PC-3 (cell line): ENCODE measurements at regions not wholly inside any gene's neighbourhood (a gene's known extent, or its start where the extent isn't known, plus 50 kb on each side); places are given as distances from the start of the nearest gene placed in this dataset.
"Not testable (repeated sequence)": the region's sequence is repeated elsewhere in the genome, so short reads cannot be mapped to it uniquely, and the experiment has no call there.

ENCODE experiments used
- ATAC-seq: fragments of 200-7000 bp; cut with Tn5 transposase; 2 replicates; pipeline ENCODE4 v1.9.1; 2020; ENCODE audit warnings: mild to moderate bottlenecking, moderate library complexity
- BruUV-seq: library from RNA; stranded (reverse); fragments of 400-500 nt; replicated peaks from 2 replicates; lab custom pipeline; 2021; lab: Mats Ljungman, UMichigan
- CTCF ChIA-PET: fragments of 300-600 bp; sonication (Branson Sonifier 250); formaldehyde crosslinking; loops from one replicate; lab custom pipeline; 2022; ENCODE audit warnings: antibody characterized with exemption; lab: Charles Lee
- POLR2A ChIA-PET: fragments of 300-600 bp; sonication (Branson Sonifier 250); formaldehyde crosslinking; loops from one replicate; lab custom pipeline; 2022; ENCODE audit warnings: antibody characterized with exemption; ENCODE audit not compliant: unreplicated experiment; lab: Charles Lee
- DNase-seq: peaks from one replicate; pipeline ENCODE4 v3.0.0-alpha.2; 2015
- H2AFZ ChIP-seq: fragments of 300-600 bp; sonication (generic); 2 replicates; pipeline ENCODE4 v1.6.0; 2016; ENCODE audit warnings: antibody characterized with exemption, low read length
- H3F3A ChIP-seq: fragments of 300-600 bp; sonication (generic); one replicate; pipeline ENCODE4 v1.6.0; 2017; ENCODE audit warnings: antibody characterized with exemption, low read length, control low read depth, mild to moderate bottlenecking; ENCODE audit not compliant: unreplicated experiment
- H3K27ac ChIP-seq: fragments of 300-600 bp; sonication (generic); 2 replicates; pipeline ENCODE4 v1.5.1; 2016; ENCODE audit warnings: mild to moderate bottlenecking, low read length
- H3K27me3 ChIP-seq: fragments of 300-600 bp; sonication (generic); 2 replicates; pipeline ENCODE4 v1.6.1; 2016; ENCODE audit warnings: low read length, mixed read lengths
- H3K36me3 ChIP-seq: fragments of 300-600 bp; sonication (generic); 2 replicates; pipeline ENCODE4 v1.6.1; 2016; ENCODE audit warnings: low read depth, mixed run types, low read length, mixed read lengths
- H3K4me1 ChIP-seq: fragments of 300-600 bp; sonication (generic); 2 replicates; pipeline ENCODE4 v1.5.1; 2016; ENCODE audit warnings: low read length; ENCODE audit not compliant: insufficient read depth
- H3K4me2 ChIP-seq: fragments of 300-600 bp; sonication (generic); 2 replicates; pipeline ENCODE4 v1.6.0; 2016; ENCODE audit warnings: low read length
- H3K4me3 ChIP-seq: fragments of 300-600 bp; sonication (generic); 2 replicates; pipeline ENCODE4 v1.5.1; 2016; ENCODE audit warnings: mild to moderate bottlenecking, low read length, mixed read lengths
- H3K79me2 ChIP-seq: fragments of 300-600 bp; sonication (generic); 2 replicates; pipeline ENCODE4 v1.6.1; 2017; ENCODE audit warnings: low read length, mixed read lengths
- H3K9ac ChIP-seq: fragments of 300-600 bp; sonication (generic); 2 replicates; pipeline ENCODE4 v1.6.0; 2016; ENCODE audit warnings: mild to moderate bottlenecking, low read length
- H3K9me2 ChIP-seq: fragments of 300-600 bp; sonication (generic); replicated peaks from 2 replicates; pipeline ENCODE4 v1.6.1; 2016; ENCODE audit warnings: mixed run types, low read length, mixed read lengths
- H3K9me3 ChIP-seq: fragments of 300-600 bp; sonication (generic); 2 replicates; pipeline ENCODE4 v1.6.1; 2016; ENCODE audit warnings: low read length, mixed read lengths
- H4K20me1 ChIP-seq: fragments of 300-600 bp; sonication (generic); 2 replicates; pipeline ENCODE4 v1.6.1; 2016; ENCODE audit warnings: low read length, mixed read lengths
- CTCF ChIP-seq: fragments of 300-600 bp; sonication (generic); conservative IDR thresholded peaks from 2 replicates; pipeline ENCODE4 v1.5.1; 2017; ENCODE audit warnings: antibody characterized with exemption, low read depth, mild to moderate bottlenecking, low read length
- EZH2 ChIP-seq: fragments of 300-600 bp; sonication (generic); IDR thresholded peaks from one replicate; pipeline ENCODE4 v1.6.1; 2017; ENCODE audit warnings: antibody characterized with exemption, mild to moderate bottlenecking, low read length; ENCODE audit not compliant: unreplicated experiment
- EZH2phosphoT487 ChIP-seq: fragments of 300-600 bp; sonication (generic); IDR thresholded peaks from 2 replicates; pipeline ENCODE4 v1.6.1; 2018; ENCODE audit warnings: mild to moderate bottlenecking, antibody characterized with exemption, low read length, borderline replicate concordance
- intact Hi-C: fragments of 100-400 bp; cut with micrococcal nuclease; formaldehyde crosslinking; loops from 2 replicates; pipeline ENCODE4 v1.9.0; 2023

- H3K27ac ChIP-seq = no peak overlapping the region
- ATAC-seq = peak; percentile 54
- peak overlapping the region; percentile 39; the same call in 1 of the 2 replicates for H3K4me2 ChIP-seq
- no peak overlapping the region for H3K9ac ChIP-seq
- peak; percentile 4 for DNase-seq
- intact Hi-C loops = no loop called here
- no peaks in the 10 kb centered on the region for H3K27me3 ChIP-seq
- TF ChIP-seq EZH2phosphoT487 = no peak
- TF ChIP-seq CTCF = no peak
- TF ChIP-seq EZH2 = no peak
- H3K4me1 ChIP-seq = peaks cover 11% of the 10 kb centered on the region
- no peaks in the 10 kb centered on the region for H4K20me1 ChIP-seq
- BruUV-seq = no TSS peak
- H3K79me2 ChIP-seq = no peaks in the 10 kb centered on the region
- POLR2A ChIA-PET = interaction anchor here (0.6 kb wide), 1 partner anchor 174 kb away, joined by 3 read pairs; no protein-coding TSS in a partner anchor
- no peak overlapping the region for H3K4me3 ChIP-seq
- H2AFZ ChIP-seq = no peak overlapping the region
- H3F3A ChIP-seq = no peaks in the 10 kb centered on the region
- H3K9me3 ChIP-seq = no peaks in the 10 kb centered on the region
- H3K9me2 ChIP-seq = no peaks in the 10 kb centered on the region
- CTCF ChIA-PET = no interaction called here
- H3K36me3 ChIP-seq = no peaks in the 10 kb centered on the region
Observed at GRCh38 chr4:151582098-151582497, 173.1 kb downstream of the FHIP1A start.

GRCh38 chr4:151583157-151583914 is 174.4 kb downstream of the FHIP1A start:
- no peaks in the 10 kb centered on the region for H3F3A ChIP-seq
- no peaks in the 10 kb centered on the region for H3K27me3 ChIP-seq
- H3K27ac ChIP-seq = no peak overlapping the region
- H3K79me2 ChIP-seq = no peaks in the 10 kb centered on the region
- H2AFZ ChIP-seq = no peak overlapping the region
- no peaks in the 10 kb centered on the region for H4K20me1 ChIP-seq
- no peaks in the 10 kb centered on the region for H3K9me2 ChIP-seq
- H3K4me1 ChIP-seq = peaks cover 11% of the 10 kb centered on the region
- CTCF ChIA-PET = no interaction called here
- DNase-seq (no peak), ATAC-seq (no peak)
- intact Hi-C loops = no loop called here
- POLR2A ChIA-PET = no interaction called here
- no peak overlapping the region for H3K4me3 ChIP-seq
- H3K9ac ChIP-seq = no peak overlapping the region
- H3K9me3 ChIP-seq = no peaks in the 10 kb centered on the region
- H3K36me3 ChIP-seq = no peaks in the 10 kb centered on the region
- TF ChIP-seq CTCF (no peak), EZH2phosphoT487 (no peak), EZH2 (no peak)
- BruUV-seq = no TSS peak
- no peak overlapping the region for H3K4me2 ChIP-seq

- no peaks in the 10 kb centered on the region for H3K79me2 ChIP-seq
- no peaks in the 10 kb centered on the region for H3K9me2 ChIP-seq
- peaks cover 11% of the 10 kb centered on the region for H3K4me1 ChIP-seq
- ChIA-PET CTCF (no interaction called here), POLR2A (no interaction called here)
- H2AFZ ChIP-seq = no peak overlapping the region
- H3K27me3 ChIP-seq = no peaks in the 10 kb centered on the region
- H3K27ac ChIP-seq = no peak overlapping the region
- TF ChIP-seq EZH2phosphoT487 (no peak), CTCF (no peak), EZH2 (no peak)
- H3F3A ChIP-seq = no peaks in the 10 kb centered on the region
- no peaks in the 10 kb centered on the region for H3K36me3 ChIP-seq
- intact Hi-C loops = no loop called here
- no peak for DNase-seq
- H4K20me1 ChIP-seq = no peaks in the 10 kb centered on the region
- no TSS peak for BruUV-seq
- no peaks in the 10 kb centered on the region for H3K9me3 ChIP-seq
- ATAC-seq = no peak
- no peak overlapping the region for H3K4me2 ChIP-seq
- H3K9ac ChIP-seq = no peak overlapping the region
- no peak overlapping the region for H3K4me3 ChIP-seq
Observed at GRCh38 chr4:151584101-151584500, 175.1 kb downstream of the FHIP1A start.

- H3K79me2 ChIP-seq, H3K4me3 ChIP-seq, H3K9me3 ChIP-seq, POLR2A ChIA-PET, H4K20me1 ChIP-seq, H3K9ac ChIP-seq, CTCF ChIA-PET, H3F3A ChIP-seq, intact Hi-C loops, H3K27me3 ChIP-seq, H3K27ac ChIP-seq, DNase-seq, H3K9me2 ChIP-seq, H3K4me2 ChIP-seq, H3K4me1 ChIP-seq, H3K36me3 ChIP-seq, H2AFZ ChIP-seq, ATAC-seq, BruUV-seq: not testable (repeated sequence)
Observed at GRCh38 chr4:151595629-151596028, 165.2 kb downstream of the GATB start.
